ENCODE measurements at regions not wholly inside any gene's neighbourhood (a gene's known extent, or its start where the extent isn't known, plus 50 kb on each side); places are given as distances from the start of the nearest gene placed in this dataset.

GRCh38 chr11:37560346-37560745, 962.3 kb upstream of the RAG2 start:
- Histone ChIP-seq H3K27ac (ENCODE audit: low read length) (no peak overlapping the region), H3K27me3 (ENCODE audit: control insufficient read depth, insufficient read depth, low read length) (no peaks in the 10 kb centered on the region), H3K36me3 (ENCODE audit: control insufficient read depth, insufficient read depth, low read length) (no peaks in the 10 kb centered on the region), H3K9me3 (ENCODE audit: control insufficient read depth, insufficient read depth, low read depth, low read length) (no peaks in the 10 kb centered on the region), H3K4me3 (ENCODE audit: low read depth in 2 of 2, low read length in 2 of 2) (no peak overlapping the region), H3K4me1 (ENCODE audit: control insufficient read depth, insufficient read depth, low read length) (no peaks in the 10 kb centered on the region)
- TF ChIP-seq CTCF (IDR thresholded peaks at IDR 0.05), result no peak
- TF ChIP-seq TCF7L2 (IDR thresholded peaks at IDR 0.05; ENCODE audit: low read depth, low read length), result no peak
- no peak for TF ChIP-seq SIN3A (IDR thresholded peaks at IDR 0.05; ENCODE audit: borderline replicate concordance, insufficient read depth, low read depth, low read length)
- no peak for TF ChIP-seq POLR2AphosphoS5 (IDR thresholded peaks at IDR 0.05; ENCODE audit: low read depth, low read length)
- no peak for TF ChIP-seq REST (IDR thresholded peaks at IDR 0.05; ENCODE audit: insufficient read depth in 1 of 2, low read depth in 2 of 2, low read length in 1 of 2)
- ChIA-PET CTCF (no interaction called here), POLR2A (no interaction called here)
- no peak for DNase-seq (ENCODE audit: low read depth, low spot score)
- BruUV-seq (replicated peaks), result no TSS peak
- ATAC-seq, result no peak
- in situ Hi-C loops (cut with HindIII; ENCODE audit: low pct_unique_long_range_greater_than_20kb, low sequenced_read_pairs) (no loop called here), intact Hi-C loops (cut with micrococcal nuclease; ENCODE audit: unreplicated experiment) (no loop called here)

- Histone ChIP-seq H3K9me3 (ENCODE audit: control insufficient read depth, insufficient read depth, low read depth, low read length) (no peaks in the 10 kb centered on the region), H3K4me3 (ENCODE audit: low read depth in 2 of 2, low read length in 2 of 2) (no peak overlapping the region), H3K4me1 (ENCODE audit: control insufficient read depth, insufficient read depth, low read length) (no peaks in the 10 kb centered on the region), H3K36me3 (ENCODE audit: control insufficient read depth, insufficient read depth, low read length) (no peaks in the 10 kb centered on the region), H3K27me3 (ENCODE audit: control insufficient read depth, insufficient read depth, low read length) (no peaks in the 10 kb centered on the region), H3K27ac (ENCODE audit: low read length) (no peak overlapping the region)
- no peak for TF ChIP-seq POLR2AphosphoS5 (IDR thresholded peaks at IDR 0.05; ENCODE audit: low read depth, low read length)
- TF ChIP-seq CTCF (IDR thresholded peaks at IDR 0.05), result no peak
- no peak for TF ChIP-seq TCF7L2 (IDR thresholded peaks at IDR 0.05; ENCODE audit: low read depth, low read length)
- no peak for TF ChIP-seq REST (IDR thresholded peaks at IDR 0.05; ENCODE audit: insufficient read depth in 1 of 2, low read depth in 2 of 2, low read length in 1 of 2)
- ChIA-PET CTCF (interaction anchor here (0.6 kb wide), 1 partner anchor 292 kb away, joined by 4 read pairs; no protein-coding TSS in a partner anchor), POLR2A (no interaction called here)
- intact Hi-C loops (cut with micrococcal nuclease; ENCODE audit: unreplicated experiment), result no loop called here
- no peak for ATAC-seq
- DNase-seq (ENCODE audit: low read depth, low spot score), result no peak
- in situ Hi-C loops (cut with HindIII; ENCODE audit: low pct_unique_long_range_greater_than_20kb, low sequenced_read_pairs), result no loop called here
- no TSS peak for BruUV-seq (replicated peaks)
Measured at GRCh38 chr11:37558619-37559210, 960.7 kb upstream of the RAG2 start.

Measured in Panc1 (cell line).